Panc1 (cell line): ENCODE measurements at regions not wholly inside any gene's neighbourhood (a gene's known extent, or its start where the extent isn't known, plus 50 kb on each side); places are given as distances from the start of the nearest gene placed in this dataset.

Experiments
- ATAC-seq: fragments of 200-7000 bp; cut with Tn5 transposase; 2 replicates; pipeline ENCODE4 v1.9.1; 2020; ENCODE audit warnings: mild to moderate bottlenecking, moderate library complexity
- BruUV-seq: library from RNA; stranded (reverse); fragments of 400-500 nt; replicated peaks from 2 replicates; lab custom pipeline; 2021; lab: Mats Ljungman, UMichigan
- CTCF ChIA-PET: fragments of 300-600 bp; sonication (Branson Sonifier 250); formaldehyde crosslinking; loops from one replicate; lab custom pipeline; 2022; ENCODE audit warnings: antibody characterized with exemption; lab: Charles Lee
- POLR2A ChIA-PET: fragments of 300-600 bp; sonication (Branson Sonifier 250); formaldehyde crosslinking; loops from one replicate; lab custom pipeline; 2022; ENCODE audit warnings: antibody characterized with exemption; lab: Charles Lee
- DNase-seq: peaks from one replicate; pipeline ENCODE4 v3.0.0-alpha.2; 2010; ENCODE audit warnings: low read depth, low spot score
- H3K27ac ChIP-seq: 2 replicates; pipeline ENCODE4 v1.5.1; 2011; ENCODE audit warnings: mild to moderate bottlenecking, low read length, inconsistent platforms
- H3K27me3 ChIP-seq: fragments of 200-500 bp; sonication (Bioruptor generic); 2 replicates; pipeline ENCODE4 v1.6.0; 2014; ENCODE audit warnings: low read length, inconsistent platforms; ENCODE audit not compliant: control insufficient read depth, insufficient read depth
- H3K36me3 ChIP-seq: fragments of 200-500 bp; sonication (Bioruptor generic); 2 replicates; pipeline ENCODE4 v1.5.1; 2014; ENCODE audit warnings: inconsistent platforms, mild to moderate bottlenecking, low read length, moderate library complexity; ENCODE audit not compliant: control insufficient read depth, insufficient read depth
- H3K4me1 ChIP-seq: 2 replicates; pipeline ENCODE4 v1.5.1; 2011; ENCODE audit warnings: inconsistent platforms, mild to moderate bottlenecking, low read length, moderate library complexity; ENCODE audit not compliant: control insufficient read depth, insufficient read depth
- H3K4me3 ChIP-seq, 2 experiments: 2 replicates each; pipeline ENCODE4 v1.5.1; 2011 to 2012; ENCODE audit warnings: low read depth in 2 of 2, low read length in 2 of 2, mild to moderate bottlenecking in 2 of 2, inconsistent platforms in 1 of 2, moderate library complexity in 1 of 2
- H3K9me3 ChIP-seq: fragments of 200-500 bp; sonication (Bioruptor generic); 2 replicates; pipeline ENCODE4 v1.5.1; 2014; ENCODE audit warnings: low read depth, mild to moderate bottlenecking, inconsistent platforms, low read length, moderate library complexity; ENCODE audit not compliant: control insufficient read depth, insufficient read depth
- CTCF ChIP-seq: fragments of 450-650 bp; IDR thresholded peaks from 2 replicates; pipeline ENCODE4 v1.5.1; 2017; ENCODE audit warnings: mild to moderate bottlenecking
- POLR2AphosphoS5 ChIP-seq: IDR thresholded peaks from 2 replicates; pipeline ENCODE4 v1.6.1; 2012; ENCODE audit warnings: mild to moderate bottlenecking, low read depth, low read length, moderate library complexity
- REST ChIP-seq, 2 experiments: IDR thresholded peaks; 2 replicates each; pipeline ENCODE4 v1.6.1; 2011 to 2012; ENCODE audit warnings: low read depth in 2 of 2, control low read depth in 1 of 2, low read length in 1 of 2, mild to moderate bottlenecking in 1 of 2, moderate library complexity in 1 of 2; ENCODE audit not compliant: insufficient read depth in 1 of 2
- SIN3A ChIP-seq: IDR thresholded peaks from 2 replicates; pipeline ENCODE4 v1.6.1; 2012; ENCODE audit warnings: low read depth, mild to moderate bottlenecking, low read length, moderate library complexity, borderline replicate concordance; ENCODE audit not compliant: insufficient read depth
- TCF7L2 ChIP-seq: IDR thresholded peaks from 2 replicates; pipeline ENCODE4 v1.6.1; 2011; ENCODE audit warnings: mild to moderate bottlenecking, low read depth, low read length, inconsistent platforms
- in situ Hi-C: cut with HindIII; loops from 2 replicates; pipeline ENCODE4 v1.10.0; 2016; ENCODE audit warnings: low sequenced_read_pairs, low pct_unique_long_range_greater_than_20kb
- intact Hi-C: fragments of 100-400 bp; cut with micrococcal nuclease; formaldehyde crosslinking; loops from one replicate; pipeline ENCODE4 v1.10.0; 2022; ENCODE audit not compliant: unreplicated experiment

GRCh38 chr3:74491874-74492273 lies 122.6 kb downstream of the CNTN3 start:
- ChIA-PET CTCF (no interaction called here), POLR2A (no interaction called here)
- intact Hi-C loops = no loop called here
- no peaks in the 10 kb centered on the region for H3K4me1 ChIP-seq
- ATAC-seq = no peak
- H3K27me3 ChIP-seq = no peaks in the 10 kb centered on the region
- DNase-seq = no peak
- in situ Hi-C loops = no loop called here
- TF ChIP-seq REST (IDR thresholded peaks at IDR 0.05; ENCODE audit: insufficient read depth in 1 of 2, low read depth in 2 of 2, low read length in 1 of 2) (no peak), SIN3A (no peak), TCF7L2 (no peak), POLR2AphosphoS5 (no peak), CTCF (no peak)
- no peaks in the 10 kb centered on the region for H3K36me3 ChIP-seq
- no peak overlapping the region for H3K4me3 ChIP-seq
- no peaks in the 10 kb centered on the region for H3K9me3 ChIP-seq
- BruUV-seq = no TSS peak
- H3K27ac ChIP-seq = no peak overlapping the region

DNA sequence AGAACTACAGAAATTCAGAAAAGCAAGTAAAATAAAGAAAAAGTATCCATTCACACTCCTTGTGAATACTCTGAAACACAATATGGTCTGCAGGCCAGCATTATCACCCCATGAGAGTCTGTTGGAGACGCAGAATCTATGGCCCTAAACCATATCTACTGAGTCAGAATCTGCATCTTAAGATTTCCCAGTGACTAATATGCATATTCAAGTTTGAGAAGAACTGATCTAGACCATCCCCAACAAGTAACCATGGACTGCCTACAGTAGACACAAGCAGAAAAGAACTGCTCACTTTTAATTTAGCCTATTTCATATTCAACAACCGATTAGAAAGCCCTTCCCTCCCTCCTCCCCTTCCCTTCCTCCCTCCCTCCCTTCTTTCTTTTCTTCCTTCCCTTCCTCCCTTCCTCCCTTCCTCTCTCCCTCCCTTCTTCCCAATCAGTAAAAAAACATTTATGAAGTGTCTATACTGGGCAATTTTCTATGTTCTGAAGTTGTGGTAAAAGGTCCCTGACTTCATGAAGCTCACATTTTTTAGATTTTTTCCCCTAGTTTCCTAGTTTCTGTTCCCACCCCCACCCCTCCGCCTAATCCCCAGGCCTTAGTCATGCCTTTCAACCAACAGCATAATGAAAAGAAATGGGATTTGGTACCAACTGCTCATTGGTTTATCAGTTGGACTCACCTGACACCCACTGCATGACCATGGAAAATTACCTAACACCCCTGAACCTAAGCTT lies 125.2 kb downstream of the CNTN3 start:
- ATAC-seq = no peak
- no peak overlapping the region for H3K27ac ChIP-seq
- TF ChIP-seq TCF7L2 (no peak), CTCF (no peak), REST (IDR thresholded peaks at IDR 0.05; ENCODE audit: insufficient read depth in 1 of 2, low read depth in 2 of 2, low read length in 1 of 2) (no peak), SIN3A (no peak), POLR2AphosphoS5 (no peak)
- H3K36me3 ChIP-seq = no peaks in the 10 kb centered on the region
- H3K9me3 ChIP-seq = no peaks in the 10 kb centered on the region
- no peak for DNase-seq
- POLR2A ChIA-PET = no interaction called here
- CTCF ChIA-PET = no interaction called here
- in situ Hi-C loops = no loop called here
- no peaks in the 10 kb centered on the region for H3K4me1 ChIP-seq
- no TSS peak for BruUV-seq
- H3K4me3 ChIP-seq = no peak overlapping the region
- intact Hi-C loops = loop anchor here (5.0 kb wide), 1 partner anchor 583 kb away; no protein-coding TSS in a partner anchor
- no peaks in the 10 kb centered on the region for H3K27me3 ChIP-seq
